ENCODE measurements at regions not wholly inside any gene's neighbourhood (a gene's known extent, or its start where the extent isn't known, plus 50 kb on each side); places are given as distances from the start of the nearest gene placed in this dataset.

- peak; percentile 90 for TF ChIP-seq ZNF699 (CRISPR knock-in tag; IDR thresholded peaks at IDR 0.05; ENCODE audit: insufficient replicate concordance)
- TF ChIP-seq YBX1 (IDR thresholded peaks at IDR 0.05): no peak
- no peak for TF ChIP-seq PRDM10 (IDR thresholded peaks at IDR 0.05; ENCODE audit: partially characterized antibody)
- TF ChIP-seq EP300 (IDR thresholded peaks at IDR 0.05; ENCODE audit: low read length): no peak
- TF ChIP-seq ETV6 (IDR thresholded peaks at IDR 0.05; ENCODE audit: borderline replicate concordance in 1 of 2, low read depth in 2 of 2, low read length in 1 of 2): no peak
- TF ChIP-seq ETV6 (CRISPR knock-in tag; IDR thresholded peaks at IDR 0.05; ENCODE audit: borderline replicate concordance): no peak
- no peak for TF ChIP-seq KLF16 (IDR thresholded peaks at IDR 0.05)
- TF ChIP-seq ASH1L (IDR thresholded peaks at IDR 0.05; ENCODE audit: borderline replicate concordance, low read depth, partially characterized antibody): no peak
- peak; percentile 90 for TF ChIP-seq ZBTB17 (CRISPR knock-in tag; IDR thresholded peaks at IDR 0.05)
- TF ChIP-seq TAF9B (IDR thresholded peaks at IDR 0.05; ENCODE audit: partially characterized antibody): no peak
- TF ChIP-seq ZNF695 (CRISPR knock-in tag; IDR thresholded peaks at IDR 0.05): peak; percentile 94
- TF ChIP-seq, protein P1, sequence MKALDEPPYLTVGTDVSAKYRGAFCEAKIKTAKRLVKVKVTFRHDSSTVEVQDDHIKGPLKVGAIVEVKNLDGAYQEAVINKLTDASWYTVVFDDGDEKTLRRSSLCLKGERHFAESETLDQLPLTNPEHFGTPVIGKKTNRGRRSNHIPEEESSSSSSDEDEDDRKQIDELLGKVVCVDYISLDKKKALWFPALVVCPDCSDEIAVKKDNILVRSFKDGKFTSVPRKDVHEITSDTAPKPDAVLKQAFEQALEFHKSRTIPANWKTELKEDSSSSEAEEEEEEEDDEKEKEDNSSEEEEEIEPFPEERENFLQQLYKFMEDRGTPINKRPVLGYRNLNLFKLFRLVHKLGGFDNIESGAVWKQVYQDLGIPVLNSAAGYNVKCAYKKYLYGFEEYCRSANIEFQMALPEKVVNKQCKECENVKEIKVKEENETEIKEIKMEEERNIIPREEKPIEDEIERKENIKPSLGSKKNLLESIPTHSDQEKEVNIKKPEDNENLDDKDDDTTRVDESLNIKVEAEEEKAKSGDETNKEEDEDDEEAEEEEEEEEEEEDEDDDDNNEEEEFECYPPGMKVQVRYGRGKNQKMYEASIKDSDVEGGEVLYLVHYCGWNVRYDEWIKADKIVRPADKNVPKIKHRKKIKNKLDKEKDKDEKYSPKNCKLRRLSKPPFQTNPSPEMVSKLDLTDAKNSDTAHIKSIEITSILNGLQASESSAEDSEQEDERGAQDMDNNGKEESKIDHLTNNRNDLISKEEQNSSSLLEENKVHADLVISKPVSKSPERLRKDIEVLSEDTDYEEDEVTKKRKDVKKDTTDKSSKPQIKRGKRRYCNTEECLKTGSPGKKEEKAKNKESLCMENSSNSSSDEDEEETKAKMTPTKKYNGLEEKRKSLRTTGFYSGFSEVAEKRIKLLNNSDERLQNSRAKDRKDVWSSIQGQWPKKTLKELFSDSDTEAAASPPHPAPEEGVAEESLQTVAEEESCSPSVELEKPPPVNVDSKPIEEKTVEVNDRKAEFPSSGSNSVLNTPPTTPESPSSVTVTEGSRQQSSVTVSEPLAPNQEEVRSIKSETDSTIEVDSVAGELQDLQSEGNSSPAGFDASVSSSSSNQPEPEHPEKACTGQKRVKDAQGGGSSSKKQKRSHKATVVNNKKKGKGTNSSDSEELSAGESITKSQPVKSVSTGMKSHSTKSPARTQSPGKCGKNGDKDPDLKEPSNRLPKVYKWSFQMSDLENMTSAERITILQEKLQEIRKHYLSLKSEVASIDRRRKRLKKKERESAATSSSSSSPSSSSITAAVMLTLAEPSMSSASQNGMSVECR (CRISPR knock-in tag; IDR thresholded peaks at IDR 0.05): no peak
- TF ChIP-seq ZNF444 (CRISPR knock-in tag; IDR thresholded peaks at IDR 0.05): peak; percentile 89
- TF ChIP-seq ZKSCAN3 (CRISPR knock-in tag; IDR thresholded peaks at IDR 0.05): peak; percentile 61; the same call in 1 of the 2 replicates
- peak; percentile 81; the same call in 1 of the 2 replicates for TF ChIP-seq TCFL5 (CRISPR knock-in tag; conservative IDR thresholded peaks at IDR 0.05)
- TF ChIP-seq, protein P2, sequence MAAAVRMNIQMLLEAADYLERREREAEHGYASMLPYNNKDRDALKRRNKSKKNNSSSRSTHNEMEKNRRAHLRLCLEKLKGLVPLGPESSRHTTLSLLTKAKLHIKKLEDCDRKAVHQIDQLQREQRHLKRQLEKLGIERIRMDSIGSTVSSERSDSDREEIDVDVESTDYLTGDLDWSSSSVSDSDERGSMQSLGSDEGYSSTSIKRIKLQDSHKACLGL (CRISPR knock-in tag; IDR thresholded peaks at IDR 0.05; ENCODE audit: borderline replicate concordance, poor library complexity, severe bottlenecking): peak; percentile 65
- no peak for TF ChIP-seq DPF2 (IDR thresholded peaks at IDR 0.05)
- TF ChIP-seq HDAC3 (IDR thresholded peaks at IDR 0.05; ENCODE audit: borderline replicate concordance, partially characterized antibody): no peak
- TF ChIP-seq PRPF4 (IDR thresholded peaks at IDR 0.05; ENCODE audit: insufficient read depth, low read depth, low read length, poor library complexity, severe bottlenecking): no peak
Measured at GRCh38 chr15:34656005-34656796, 72.8 kb upstream of the GOLGA8B start (continued).
